ENCODE measurements at regions not wholly inside any gene's neighbourhood (a gene's known extent, or its start where the extent isn't known, plus 50 kb on each side); places are given as distances from the start of the nearest gene placed in this dataset.

GRCh38 chr20:24894488-24894887 is 54.6 kb upstream of the CST7 start:
- TF ChIP-seq, protein P1, sequence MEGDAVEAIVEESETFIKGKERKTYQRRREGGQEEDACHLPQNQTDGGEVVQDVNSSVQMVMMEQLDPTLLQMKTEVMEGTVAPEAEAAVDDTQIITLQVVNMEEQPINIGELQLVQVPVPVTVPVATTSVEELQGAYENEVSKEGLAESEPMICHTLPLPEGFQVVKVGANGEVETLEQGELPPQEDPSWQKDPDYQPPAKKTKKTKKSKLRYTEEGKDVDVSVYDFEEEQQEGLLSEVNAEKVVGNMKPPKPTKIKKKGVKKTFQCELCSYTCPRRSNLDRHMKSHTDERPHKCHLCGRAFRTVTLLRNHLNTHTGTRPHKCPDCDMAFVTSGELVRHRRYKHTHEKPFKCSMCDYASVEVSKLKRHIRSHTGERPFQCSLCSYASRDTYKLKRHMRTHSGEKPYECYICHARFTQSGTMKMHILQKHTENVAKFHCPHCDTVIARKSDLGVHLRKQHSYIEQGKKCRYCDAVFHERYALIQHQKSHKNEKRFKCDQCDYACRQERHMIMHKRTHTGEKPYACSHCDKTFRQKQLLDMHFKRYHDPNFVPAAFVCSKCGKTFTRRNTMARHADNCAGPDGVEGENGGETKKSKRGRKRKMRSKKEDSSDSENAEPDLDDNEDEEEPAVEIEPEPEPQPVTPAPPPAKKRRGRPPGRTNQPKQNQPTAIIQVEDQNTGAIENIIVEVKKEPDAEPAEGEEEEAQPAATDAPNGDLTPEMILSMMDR (IDR thresholded peaks at IDR 0.05), result no peak
- no peak for TF ChIP-seq POLR2A (IDR thresholded peaks at IDR 0.05)

Measured in esophagus squamous epithelium (tissue), 4 donors.